SU-DHL-6 (cell line): ENCODE measurements at regions not wholly inside any gene's neighbourhood (a gene's known extent, or its start where the extent isn't known, plus 50 kb on each side); places are given as distances from the start of the nearest gene placed in this dataset.

Experiments used
- H2AFZ ChIP-seq: fragments of 200-600 bp; sonication (generic); 2 replicates; pipeline ENCODE4 v1.6.1; 2014; ENCODE audit warnings: low read depth, mild to moderate bottlenecking, moderate library complexity, mixed read lengths, antibody characterized with exemption, low read length; ENCODE audit not compliant: severe bottlenecking
- H3F3A ChIP-seq: fragments of 200-600 bp; shearing (Covaris generic); 2 replicates; pipeline ENCODE4 v1.6.0; 2016; ENCODE audit warnings: antibody characterized with exemption, mild to moderate bottlenecking; ENCODE audit not compliant: insufficient read depth
- H3K27ac ChIP-seq: fragments of 200-600 bp; sonication (generic); 2 replicates; pipeline ENCODE4 v1.5.1; 2016; ENCODE audit warnings: low read depth, mild to moderate bottlenecking, low read length, moderate library complexity, mixed read lengths
- H3K27me3 ChIP-seq: fragments of 200-600 bp; sonication (generic), shearing (Covaris generic); 2 replicates; pipeline ENCODE4 v1.6.0; 2014; ENCODE audit warnings: mild to moderate bottlenecking, low read length
- H3K36me3 ChIP-seq: fragments of 200-600 bp; sonication (generic); 2 replicates; pipeline ENCODE4 v1.6.1; 2014; ENCODE audit warnings: mild to moderate bottlenecking, low read length, mixed read lengths
- H3K4me2 ChIP-seq: fragments of 300-600, 200-600 bp; shearing (Covaris generic), sonication (generic); 2 replicates; pipeline ENCODE4 v1.6.0; 2014; ENCODE audit warnings: low read length, low read depth, mild to moderate bottlenecking; ENCODE audit not compliant: poor library complexity, severe bottlenecking
- H3K4me3 ChIP-seq: fragments of 200-600 bp; sonication (generic); 2 replicates; pipeline ENCODE4 v1.5.1; 2014; ENCODE audit warnings: antibody characterized with exemption, low read length, mild to moderate bottlenecking, mixed read lengths; ENCODE audit not compliant: insufficient read depth, poor library complexity, severe bottlenecking
- H3K79me2 ChIP-seq: fragments of 200-600 bp; sonication (generic); 2 replicates; pipeline ENCODE4 v1.6.1; 2014; ENCODE audit warnings: mild to moderate bottlenecking, low read length, moderate library complexity; ENCODE audit not compliant: insufficient read depth
- H3K9ac ChIP-seq: fragments of 200-600 bp; sonication (generic); 2 replicates; pipeline ENCODE4 v1.7.0; 2014; ENCODE audit warnings: mild to moderate bottlenecking, low read length
- H3K9me2 ChIP-seq: fragments of 200-600 bp; sonication (generic); replicated peaks from 2 replicates; pipeline ENCODE4 v1.6.1; 2014; ENCODE audit warnings: low read length; ENCODE audit not compliant: insufficient read depth
- H3K9me3 ChIP-seq: fragments of 200-600 bp; sonication (generic); 2 replicates; pipeline ENCODE4 v1.6.1; 2014; ENCODE audit warnings: low read length, mixed read lengths; ENCODE audit not compliant: insufficient read depth
- H4K20me1 ChIP-seq: fragments of 200-600 bp; sonication (generic); 2 replicates; pipeline ENCODE4 v1.6.1; 2014; ENCODE audit warnings: low read depth, mild to moderate bottlenecking, antibody characterized with exemption, low read length, moderate library complexity, mixed read lengths
- CTCF ChIP-seq: fragments of 200-600 bp; sonication (generic); IDR thresholded peaks from one replicate; pipeline ENCODE4 v1.5.1; 2017; ENCODE audit warnings: antibody characterized with exemption, mild to moderate bottlenecking, low read length, moderate library complexity; ENCODE audit not compliant: insufficient read depth, poor library complexity, severe bottlenecking
- EZH2phosphoT487 ChIP-seq: fragments of 200-600 bp; sonication (generic), shearing (Covaris generic); conservative IDR thresholded peaks from 2 replicates; pipeline ENCODE4 v1.6.1; 2018; ENCODE audit warnings: mild to moderate bottlenecking, antibody characterized with exemption, low read length, moderate library complexity, mixed read lengths

GRCh38 chr10:27391325-27391724 lies 112.8 kb upstream of the RAB18 start:
- Histone ChIP-seq H3F3A (no peaks in the 10 kb centered on the region), H3K27ac (no peak overlapping the region), H3K27me3 (no peaks in the 10 kb centered on the region), H3K9me2 (no peaks in the 10 kb centered on the region), H4K20me1 (no peaks in the 10 kb centered on the region), H3K9ac (no peak overlapping the region), H3K4me3 (no peak overlapping the region), H3K4me2 (no peak overlapping the region), H3K36me3 (no peaks in the 10 kb centered on the region), H3K9me3 (peaks cover 13% of the 10 kb centered on the region; the same call in 1 of the 2 replicates), H2AFZ (no peak overlapping the region), H3K79me2 (no peaks in the 10 kb centered on the region)
- TF ChIP-seq EZH2phosphoT487 (no peak), CTCF (no peak)

DNA sequence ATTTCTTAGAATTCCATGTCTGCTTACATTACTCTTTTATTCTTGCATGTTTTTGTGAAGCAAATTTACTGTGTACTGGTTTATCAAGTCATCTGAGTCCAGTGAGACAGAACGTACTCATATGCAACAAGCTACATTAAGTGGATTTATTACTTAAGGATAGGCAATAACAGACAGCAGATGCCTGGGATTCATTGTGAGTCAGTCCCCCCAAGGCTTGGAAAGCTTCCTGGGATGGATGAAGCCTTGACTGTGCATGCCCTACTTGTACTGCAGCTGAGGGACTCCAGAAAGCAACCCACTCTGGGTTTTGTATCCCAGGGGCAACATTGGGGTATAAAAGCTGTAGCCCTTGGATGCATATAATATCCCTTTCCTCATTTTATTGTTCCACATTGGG lies 113.4 kb upstream of the RAB18 start:
- H3F3A ChIP-seq, result no peaks in the 10 kb centered on the region
- H4K20me1 ChIP-seq, result no peaks in the 10 kb centered on the region
- no peak for TF ChIP-seq CTCF
- TF ChIP-seq EZH2phosphoT487, result no peak
- H3K27ac ChIP-seq, result no peak overlapping the region
- no peak overlapping the region for H2AFZ ChIP-seq
- no peaks in the 10 kb centered on the region for H3K27me3 ChIP-seq
- H3K9me3 ChIP-seq, result peaks cover 13% of the 10 kb centered on the region; the same call in 1 of the 2 replicates
- no peak overlapping the region for H3K4me2 ChIP-seq
- H3K36me3 ChIP-seq, result no peaks in the 10 kb centered on the region
- no peak overlapping the region for H3K4me3 ChIP-seq
- no peak overlapping the region for H3K9ac ChIP-seq
- H3K9me2 ChIP-seq, result no peaks in the 10 kb centered on the region
- no peaks in the 10 kb centered on the region for H3K79me2 ChIP-seq

DNA sequence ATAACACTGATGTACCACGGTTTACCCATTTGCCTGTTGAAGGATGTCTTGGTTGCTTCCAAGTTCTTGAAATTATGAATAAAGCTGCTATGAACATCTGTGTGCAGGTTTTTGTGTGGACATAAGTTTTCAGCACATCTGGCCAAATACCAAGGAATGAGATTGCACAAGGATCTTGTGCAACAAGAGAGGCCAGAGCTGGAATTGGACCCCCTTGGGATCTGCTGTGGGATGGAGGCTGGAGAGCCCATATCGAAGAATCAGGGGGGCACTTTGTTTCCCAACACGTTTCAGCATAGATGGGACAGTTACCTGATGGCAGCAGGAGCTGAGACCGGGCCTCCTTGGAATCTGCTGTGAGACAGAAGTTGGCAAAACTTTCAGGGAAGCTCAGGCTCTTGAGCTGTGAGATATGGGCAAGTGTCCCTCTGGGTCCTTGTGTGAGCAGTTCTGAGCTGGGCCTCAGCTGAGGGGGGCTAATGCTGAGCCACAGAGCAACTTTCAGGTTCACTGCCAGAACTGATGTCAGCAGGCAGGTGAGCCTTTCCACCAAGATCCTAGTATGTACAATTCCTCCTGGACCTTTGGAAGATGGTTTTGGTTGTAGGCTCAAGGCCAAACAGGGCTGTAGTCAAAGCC lies 115.2 kb upstream of the RAB18 start:
- no peak overlapping the region for H3K4me2 ChIP-seq
- H2AFZ ChIP-seq, result no peak overlapping the region
- H3K27ac ChIP-seq, result no peak overlapping the region
- H3K9me3 ChIP-seq, result peaks cover 13% of the 10 kb centered on the region; the same call in 1 of the 2 replicates
- H3K4me3 ChIP-seq, result no peak overlapping the region
- no peaks in the 10 kb centered on the region for H3K79me2 ChIP-seq
- H3K27me3 ChIP-seq, result no peaks in the 10 kb centered on the region
- no peak for TF ChIP-seq EZH2phosphoT487
- no peak for TF ChIP-seq CTCF
- no peaks in the 10 kb centered on the region for H4K20me1 ChIP-seq
- no peaks in the 10 kb centered on the region for H3F3A ChIP-seq
- H3K9me2 ChIP-seq, result no peaks in the 10 kb centered on the region
- H3K9ac ChIP-seq, result no peak overlapping the region
- no peaks in the 10 kb centered on the region for H3K36me3 ChIP-seq
